ENCODE measurements at regions not wholly inside any gene's neighbourhood (a gene's known extent, or its start where the extent isn't known, plus 50 kb on each side); places are given as distances from the start of the nearest gene placed in this dataset.

DNA sequence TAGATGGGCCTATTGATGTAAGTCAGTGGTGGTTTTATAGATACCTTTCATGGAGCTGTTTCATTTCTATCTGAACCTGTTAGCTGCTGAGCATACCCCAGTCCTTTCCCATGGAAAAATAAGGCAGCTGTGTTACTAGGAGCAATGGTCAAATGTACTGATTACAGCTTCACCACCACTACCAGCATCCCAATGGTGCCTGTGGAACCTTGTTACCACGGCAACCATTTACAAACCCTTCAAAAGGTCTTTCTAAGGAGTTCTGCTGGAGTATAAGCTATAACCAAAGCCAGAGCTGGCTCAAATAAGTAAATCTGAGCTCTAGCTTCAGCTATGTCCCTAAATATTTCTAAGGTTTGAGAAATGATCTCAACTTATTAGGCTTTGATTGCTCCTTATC lies 133.4 kb upstream of the ACP3 start:
- H3K9me2 ChIP-seq (ENCODE audit: insufficient read depth) = no peaks in the 10 kb centered on the region
- no peak for DNase-seq
- no peak overlapping the region for H3K27ac ChIP-seq
- H3F3A ChIP-seq (ENCODE audit: insufficient read depth) = no peaks in the 10 kb centered on the region
- H3K9ac ChIP-seq = no peak overlapping the region
- 0 out of 2 replicates have a peak, but pooled peaks cover 8% of the 10 kb centered on the region for H3K27me3 ChIP-seq (replicated peaks; ENCODE audit: insufficient read depth)
- H3K36me3 ChIP-seq (ENCODE audit: low read depth) = no peaks in the 10 kb centered on the region
- no peak overlapping the region for H3K4me3 ChIP-seq
- H3K9me3 ChIP-seq (ENCODE audit: low read depth) = no peaks in the 10 kb centered on the region
- H4K20me1 ChIP-seq (ENCODE audit: insufficient read depth) = no peaks in the 10 kb centered on the region
- TF ChIP-seq EZH2phosphoT487 (IDR thresholded peaks at IDR 0.05; ENCODE audit: insufficient read depth, low read depth) = no peak
- TF ChIP-seq EZH2 (IDR thresholded peaks at IDR 0.05; ENCODE audit: insufficient read depth, poor library complexity, severe bottlenecking) = no peak
- H3K4me2 ChIP-seq (ENCODE audit: unreplicated experiment) = no peak overlapping the region
- H3K4me1 ChIP-seq (ENCODE audit: insufficient read depth) = no peaks in the 10 kb centered on the region
- 0 to 3% methylated on average over 1 of the region's 1 CpG for WGBS, 2 experiments (ENCODE audit: low coverage in 1 of 2, low lambda C conversion rate in 2 of 2, missing lambda C conversion rate in 2 of 2)
- no peaks in the 10 kb centered on the region for H3K79me2 ChIP-seq (ENCODE audit: insufficient read depth)
- no peak overlapping the region for H2AFZ ChIP-seq
- in situ Hi-C loops (cut with MboI) = loop anchor here (10.0 kb wide), 2 partner anchors 149 to 369 kb away; partner anchors contain the start of gene CPNE4

GRCh38 chr3:132187746-132188145 lies 129.5 kb upstream of the ACP3 start:
- Histone ChIP-seq H3K27me3 (replicated peaks; ENCODE audit: insufficient read depth) (0 out of 2 replicates have a peak, but pooled peaks cover 8% of the 10 kb centered on the region), H4K20me1 (ENCODE audit: insufficient read depth) (no peaks in the 10 kb centered on the region), H3K79me2 (ENCODE audit: insufficient read depth) (no peaks in the 10 kb centered on the region), H3K4me1 (ENCODE audit: insufficient read depth) (no peaks in the 10 kb centered on the region), H3K27ac (no peak overlapping the region), H3K36me3 (ENCODE audit: low read depth) (no peaks in the 10 kb centered on the region), H3K4me2 (ENCODE audit: unreplicated experiment) (no peak overlapping the region), H3K4me3 (no peak overlapping the region), H3F3A (ENCODE audit: insufficient read depth) (no peaks in the 10 kb centered on the region), H3K9me2 (ENCODE audit: insufficient read depth) (no peaks in the 10 kb centered on the region), H3K9ac (no peak overlapping the region), H3K9me3 (ENCODE audit: low read depth) (no peaks in the 10 kb centered on the region), H2AFZ (no peak overlapping the region)
- WGBS, 2 experiments (ENCODE audit: low coverage in 1 of 2, low lambda C conversion rate in 2 of 2, missing lambda C conversion rate in 2 of 2) = 53 to 54% methylated on average over 2 of the region's 2 CpGs
- TF ChIP-seq EZH2phosphoT487 (IDR thresholded peaks at IDR 0.05; ENCODE audit: insufficient read depth, low read depth) = no peak
- no peak for TF ChIP-seq EZH2 (IDR thresholded peaks at IDR 0.05; ENCODE audit: insufficient read depth, poor library complexity, severe bottlenecking)
- in situ Hi-C loops (cut with MboI) = loop anchor here (10.0 kb wide), 2 partner anchors 153 to 373 kb away; partner anchors contain the start of gene CPNE4
- no peak for DNase-seq

- no peak overlapping the region for H3K4me3 ChIP-seq
- TF ChIP-seq EZH2phosphoT487 (IDR thresholded peaks at IDR 0.05; ENCODE audit: insufficient read depth, low read depth) (no peak), EZH2 (IDR thresholded peaks at IDR 0.05; ENCODE audit: insufficient read depth, poor library complexity, severe bottlenecking) (no peak)
- in situ Hi-C loops (cut with MboI) = loop anchor here (10.0 kb wide), 2 partner anchors 155 to 375 kb away; partner anchors contain the start of gene CPNE4
- no peaks in the 10 kb centered on the region for H3K4me1 ChIP-seq (ENCODE audit: insufficient read depth)
- H3K79me2 ChIP-seq (ENCODE audit: insufficient read depth) = no peaks in the 10 kb centered on the region
- H3K27ac ChIP-seq = no peak overlapping the region
- H3K36me3 ChIP-seq (ENCODE audit: low read depth) = no peaks in the 10 kb centered on the region
- no peaks in the 10 kb centered on the region for H3K9me3 ChIP-seq (ENCODE audit: low read depth)
- H2AFZ ChIP-seq = no peak overlapping the region
- no peak overlapping the region for H3K9ac ChIP-seq
- 0 out of 2 replicates have a peak, but pooled peaks cover 8% of the 10 kb centered on the region for H3K27me3 ChIP-seq (replicated peaks; ENCODE audit: insufficient read depth)
- H3K4me2 ChIP-seq (ENCODE audit: unreplicated experiment) = no peak overlapping the region
- no peaks in the 10 kb centered on the region for H3K9me2 ChIP-seq (ENCODE audit: insufficient read depth)
- WGBS, 2 experiments (ENCODE audit: low coverage in 1 of 2, low lambda C conversion rate in 2 of 2, missing lambda C conversion rate in 2 of 2) = 20 to 22% methylated on average over 3 of the region's 3 CpGs
- H4K20me1 ChIP-seq (ENCODE audit: insufficient read depth) = no peaks in the 10 kb centered on the region
- no peaks in the 10 kb centered on the region for H3F3A ChIP-seq (ENCODE audit: insufficient read depth)
- DNase-seq = no peak
Observed at GRCh38 chr3:132189601-132190000, 127.6 kb upstream of the ACP3 start.

- Histone ChIP-seq H3K27me3 (replicated peaks; ENCODE audit: insufficient read depth) (no peaks in the 10 kb centered on the region), H3K27ac (no peak overlapping the region), H3K4me1 (ENCODE audit: insufficient read depth) (peaks cover 16% of the 10 kb centered on the region; the same call in 1 of the 2 replicates), H3K36me3 (ENCODE audit: low read depth) (no peaks in the 10 kb centered on the region), H3K4me3 (no peak overlapping the region), H4K20me1 (ENCODE audit: insufficient read depth) (no peaks in the 10 kb centered on the region), H3F3A (ENCODE audit: insufficient read depth) (no peaks in the 10 kb centered on the region), H3K9me2 (ENCODE audit: insufficient read depth) (peaks cover 5% of the 10 kb centered on the region; the same call in 1 of the 2 replicates), H3K9me3 (ENCODE audit: low read depth) (no peaks in the 10 kb centered on the region), H3K4me2 (ENCODE audit: unreplicated experiment) (no peak overlapping the region), H2AFZ (no peak overlapping the region; the same call in 1 of the 2 replicates), H3K79me2 (ENCODE audit: insufficient read depth) (no peaks in the 10 kb centered on the region), H3K9ac (no peak overlapping the region)
- peak; percentile 42 for DNase-seq
- WGBS, 2 experiments (ENCODE audit: low coverage in 1 of 2, low lambda C conversion rate in 2 of 2, missing lambda C conversion rate in 2 of 2) = 37 to 38% methylated on average over 1 of the region's 1 CpG
- in situ Hi-C loops (cut with MboI) = no loop called here
- TF ChIP-seq EZH2 (IDR thresholded peaks at IDR 0.05; ENCODE audit: insufficient read depth, poor library complexity, severe bottlenecking) = no peak
- no peak for TF ChIP-seq EZH2phosphoT487 (IDR thresholded peaks at IDR 0.05; ENCODE audit: insufficient read depth, low read depth)
Observed at GRCh38 chr3:132196113-132196512, 121.1 kb upstream of the ACP3 start.

DNA sequence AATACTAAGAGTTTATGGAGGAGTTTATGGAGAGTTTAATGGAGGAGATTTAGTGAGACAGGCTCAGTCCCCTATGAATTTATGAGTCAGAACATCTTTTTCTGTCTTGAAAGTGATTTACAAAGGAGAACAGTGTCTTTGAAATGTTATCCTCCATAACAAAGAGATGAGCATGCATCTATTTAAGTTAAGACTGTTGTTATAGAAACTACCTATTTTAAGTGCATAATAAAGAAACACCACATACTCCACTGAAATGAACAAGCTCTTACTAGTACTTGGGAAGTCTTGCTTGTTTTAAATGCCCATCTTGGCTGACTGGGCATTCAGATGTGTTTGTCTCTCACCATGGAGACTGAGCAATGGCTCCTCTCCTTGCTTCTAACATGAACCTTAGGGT lies 118.7 kb upstream of the ACP3 start:
- in situ Hi-C loops (cut with MboI) = no loop called here
- no peaks in the 10 kb centered on the region for H3K9me3 ChIP-seq (ENCODE audit: low read depth)
- DNase-seq = peak; percentile 35
- no peak overlapping the region for H3K4me2 ChIP-seq (ENCODE audit: unreplicated experiment)
- H3K27ac ChIP-seq = no peak overlapping the region
- no peaks in the 10 kb centered on the region for H3K27me3 ChIP-seq (replicated peaks; ENCODE audit: insufficient read depth)
- H2AFZ ChIP-seq = no peak overlapping the region
- no peak for TF ChIP-seq EZH2 (IDR thresholded peaks at IDR 0.05; ENCODE audit: insufficient read depth, poor library complexity, severe bottlenecking)
- no peaks in the 10 kb centered on the region for H3F3A ChIP-seq (ENCODE audit: insufficient read depth)
- H4K20me1 ChIP-seq (ENCODE audit: insufficient read depth) = no peaks in the 10 kb centered on the region
- no peaks in the 10 kb centered on the region for H3K79me2 ChIP-seq (ENCODE audit: insufficient read depth)
- no peak overlapping the region for H3K9ac ChIP-seq
- peaks cover 5% of the 10 kb centered on the region; the same call in 1 of the 2 replicates for H3K9me2 ChIP-seq (ENCODE audit: insufficient read depth)
- no peak overlapping the region for H3K4me3 ChIP-seq
- no peaks in the 10 kb centered on the region for H3K36me3 ChIP-seq (ENCODE audit: low read depth)
- H3K4me1 ChIP-seq (ENCODE audit: insufficient read depth) = peaks cover 16% of the 10 kb centered on the region; the same call in 1 of the 2 replicates

Measured in GM23248 (cell line).